HEK293 (cell line): ENCODE measurements at regions not wholly inside any gene's neighbourhood (a gene's known extent, or its start where the extent isn't known, plus 50 kb on each side); places are given as distances from the start of the nearest gene placed in this dataset.

Experiments used
- CTCF ChIA-PET: fragments of 350-600 bp; formaldehyde crosslinking; extraction: SDS; loops from one replicate; lab custom pipeline; 2021; ENCODE audit warnings: antibody characterized with exemption; lab: Yijun Ruan, JAX
- POLR2A ChIA-PET: fragments of 300-600 bp; formaldehyde crosslinking; extraction: SDS; loops from one replicate; lab custom pipeline; 2020; ENCODE audit warnings: antibody characterized with exemption, inconsistent platforms; lab: Yijun Ruan, JAX
- H3K27ac ChIP-seq: fragments of 200-500 bp; sonication (Bioruptor generic); 2 replicates; pipeline ENCODE4 v1.5.1; 2014; ENCODE audit warnings: low read depth, low read length, control low read depth, inconsistent platforms; ENCODE audit errors: extremely low read depth
- H3K36me3 ChIP-seq, 2 experiments: fragments of 200-500 bp in 1 of 2; sonication (Bioruptor generic) in 1 of 2; 1 replicate in 1 of 2; 2 replicates in 1 of 2; pipeline ENCODE4 v1.5.1; 2014 to 2017; ENCODE audit warnings: inconsistent platforms in 2 of 2, low read length in 2 of 2; ENCODE audit not compliant: control insufficient read depth in 2 of 2, insufficient read depth in 1 of 2
- H3K4me1 ChIP-seq: fragments of 200-500 bp; sonication (Bioruptor generic); 2 replicates; pipeline ENCODE4 v1.5.1; 2014; ENCODE audit warnings: mild to moderate bottlenecking, low read length, inconsistent platforms; ENCODE audit not compliant: control insufficient read depth, insufficient read depth
- H3K4me3 ChIP-seq: 2 replicates; pipeline ENCODE4 v1.5.1; 2011; ENCODE audit warnings: low read depth, mild to moderate bottlenecking, control low read depth, low read length, moderate library complexity
- H3K9me3 ChIP-seq: fragments of 200-500 bp; sonication (Bioruptor generic); 2 replicates; pipeline ENCODE4 v1.5.1; 2014; ENCODE audit warnings: low read depth, low read length, inconsistent platforms; ENCODE audit not compliant: control insufficient read depth, insufficient read depth
- GLI2 ChIP-seq: fragments of 450-650 bp; formaldehyde crosslinking; IDR thresholded peaks from 2 replicates; pipeline ENCODE4; 2017; ENCODE audit warnings: missing biosample characterization, missing genetic modification characterization, low read depth, borderline replicate concordance
- KLF16 ChIP-seq: fragments of 450-650 bp; formaldehyde crosslinking; IDR thresholded peaks from 2 replicates; pipeline ENCODE4 v1.5.1; 2017; ENCODE audit warnings: missing biosample characterization, missing genetic modification characterization
- KLF9 ChIP-seq: fragments of 450-650 bp; formaldehyde crosslinking; IDR thresholded peaks from 2 replicates; pipeline ENCODE4 v1.5.1; 2016; ENCODE audit warnings: missing biosample characterization, missing genetic modification characterization, low read depth
- MEIS1 ChIP-seq: sonication (generic); formaldehyde crosslinking; IDR thresholded peaks from 2 replicates; pipeline ENCODE4 v1.8.1; 2022; ENCODE audit warnings: missing genetic modification reagents, mild to moderate bottlenecking, borderline replicate concordance
- PRDM1 ChIP-seq: fragments of 450-650 bp; formaldehyde crosslinking; IDR thresholded peaks from 2 replicates; pipeline ENCODE4; 2016; ENCODE audit warnings: missing biosample characterization, missing genetic modification characterization
- ZFP3 ChIP-seq: fragments of 450-650 bp; formaldehyde crosslinking; IDR thresholded peaks from 2 replicates; pipeline ENCODE4 v1.5.1; 2016; ENCODE audit warnings: low read depth, missing biosample characterization, missing genetic modification characterization
- ZNF121 ChIP-seq: fragments of 450-650 bp; formaldehyde crosslinking; IDR thresholded peaks from 2 replicates; pipeline ENCODE4 v1.5.1; 2016; ENCODE audit warnings: missing biosample characterization, missing genetic modification characterization
- ZNF169 ChIP-seq: fragments of 450-650 bp; formaldehyde crosslinking; IDR thresholded peaks from 2 replicates; pipeline ENCODE4 v1.5.1; 2016; ENCODE audit warnings: missing biosample characterization, missing genetic modification characterization
- ZNF184 ChIP-seq: fragments of 450-650 bp; IDR thresholded peaks from 2 replicates; pipeline ENCODE4 v1.5.1; 2018; ENCODE audit warnings: missing biosample characterization, mild to moderate bottlenecking, missing genetic modification characterization
- ZNF404 ChIP-seq: fragments of 450-650 bp; formaldehyde crosslinking; IDR thresholded peaks from 2 replicates; pipeline ENCODE4 v1.5.1; 2017; ENCODE audit warnings: missing biosample characterization, missing genetic modification characterization
- ZNF561 ChIP-seq: fragments of 450-650 bp; IDR thresholded peaks from 2 replicates; pipeline ENCODE4 v1.5.1; 2018; ENCODE audit warnings: missing biosample characterization, missing genetic modification characterization, borderline replicate concordance
- ZNF600 ChIP-seq: fragments of 450-650 bp; formaldehyde crosslinking; IDR thresholded peaks from 2 replicates; pipeline ENCODE4 v1.5.1; 2016; ENCODE audit warnings: missing biosample characterization, missing genetic modification characterization
- ZNF629 ChIP-seq: fragments of 450-650 bp; formaldehyde crosslinking; IDR thresholded peaks from 2 replicates; pipeline ENCODE4 v1.5.1; 2017; ENCODE audit warnings: missing biosample characterization, missing genetic modification characterization
- ZNF658 ChIP-seq: fragments of 450-650 bp; formaldehyde crosslinking; IDR thresholded peaks from 2 replicates; pipeline ENCODE4; 2016; ENCODE audit warnings: missing biosample characterization, missing genetic modification characterization
- ZNF843 ChIP-seq: fragments of 450-650 bp; formaldehyde crosslinking; IDR thresholded peaks from 2 replicates; pipeline ENCODE4 v1.5.1; 2016; ENCODE audit warnings: missing biosample characterization, missing genetic modification characterization
- TF ChIP-seq, protein P1 (sequence below): fragments of 450-650 bp; formaldehyde crosslinking; IDR thresholded peaks from 2 replicates; pipeline ENCODE4 v1.5.1; 2016; ENCODE audit warnings: missing biosample characterization, missing genetic modification characterization
- TF ChIP-seq, protein P2 (sequence below): fragments of 450-650 bp; formaldehyde crosslinking; IDR thresholded peaks from 2 replicates; pipeline ENCODE4 v1.5.0; 2017; ENCODE audit warnings: missing biosample characterization, missing genetic modification characterization, borderline replicate concordance
- TF ChIP-seq, protein P3 (sequence below): fragments of 450-650 bp; formaldehyde crosslinking; IDR thresholded peaks from 2 replicates; pipeline ENCODE4 v1.5.1; 2017; ENCODE audit warnings: missing biosample characterization, missing genetic modification characterization
- TF ChIP-seq, protein P4 (sequence below): fragments of 450-650 bp; formaldehyde crosslinking; IDR thresholded peaks from 2 replicates; pipeline ENCODE4 v1.5.1; 2017; ENCODE audit warnings: missing biosample characterization, missing genetic modification characterization

DNA sequence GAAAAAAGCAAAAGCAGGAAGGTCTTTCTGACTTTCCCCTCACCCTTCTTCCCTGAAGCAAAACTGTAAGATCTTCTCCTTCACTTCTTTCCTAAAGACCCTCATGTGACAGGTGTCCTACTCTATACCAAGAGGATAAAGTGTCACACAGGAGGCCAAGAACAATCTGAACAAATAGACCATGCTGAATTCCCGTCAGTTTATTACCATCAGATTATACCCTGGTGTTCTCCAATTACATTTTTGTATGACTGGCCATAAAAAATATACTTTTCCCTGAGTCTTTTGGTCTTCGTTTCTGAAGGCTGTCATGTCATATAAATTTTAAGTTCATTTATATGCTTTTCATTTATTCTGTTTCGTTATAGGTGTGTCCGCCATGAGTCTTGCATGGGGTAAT lies 371.4 kb upstream of the CNTN4 start:
- Histone ChIP-seq H3K4me1 (no peaks in the 10 kb centered on the region), H3K9me3 (no peaks in the 10 kb centered on the region), H3K36me3 (no peaks in the 10 kb centered on the region), H3K4me3 (no peak overlapping the region), H3K27ac (no peak overlapping the region)
- ChIA-PET CTCF (interaction anchor here (0.5 kb wide), 1 partner anchor 261 kb away, joined by 5 read pairs; no protein-coding TSS in a partner anchor), POLR2A (no interaction called here)
- no peak for TF ChIP-seq ZNF600 (tag by site-specific recombination)
- no peak for TF ChIP-seq GLI2
- no peak for TF ChIP-seq ZNF629 (tag by site-specific recombination)

DNA sequence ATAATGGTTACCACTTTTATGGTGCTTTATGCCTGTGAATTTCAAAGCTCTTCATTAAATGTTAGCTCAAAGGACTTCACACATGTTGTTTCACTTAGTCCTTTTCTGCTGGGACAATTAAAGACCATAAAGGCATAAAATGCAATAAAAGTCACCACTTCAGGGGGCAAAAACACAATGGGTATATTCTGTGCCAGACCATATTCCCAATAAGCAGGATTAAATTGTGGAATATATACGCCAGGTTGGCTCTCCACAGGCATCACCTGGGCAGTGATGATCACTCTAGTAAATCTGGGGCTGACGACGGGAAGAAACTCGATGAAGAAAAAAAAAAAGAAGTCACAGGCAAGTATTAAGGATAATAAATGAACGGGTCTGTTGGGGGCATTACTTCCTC lies 370.2 kb upstream of the CNTN4 start:
- H3K4me1 ChIP-seq = no peaks in the 10 kb centered on the region
- no peak overlapping the region for H3K4me3 ChIP-seq
- TF ChIP-seq MEIS1 (CRISPR knock-in tag) (no peak), ZNF843 (tag by site-specific recombination) (no peak), PRDM1 (tag by site-specific recombination) (no peak), ZNF561 (tag by site-specific recombination) (no peak), KLF16 (tag by site-specific recombination) (no peak), ZNF184 (tag by site-specific recombination) (no peak), ZNF404 (tag by site-specific recombination) (no peak), ZNF169 (tag by site-specific recombination) (no peak), ZNF658 (no peak), ZNF121 (tag by site-specific recombination) (no peak), KLF9 (tag by site-specific recombination) (no peak), ZFP3 (tag by site-specific recombination) (no peak)
- TF ChIP-seq, protein P1, sequence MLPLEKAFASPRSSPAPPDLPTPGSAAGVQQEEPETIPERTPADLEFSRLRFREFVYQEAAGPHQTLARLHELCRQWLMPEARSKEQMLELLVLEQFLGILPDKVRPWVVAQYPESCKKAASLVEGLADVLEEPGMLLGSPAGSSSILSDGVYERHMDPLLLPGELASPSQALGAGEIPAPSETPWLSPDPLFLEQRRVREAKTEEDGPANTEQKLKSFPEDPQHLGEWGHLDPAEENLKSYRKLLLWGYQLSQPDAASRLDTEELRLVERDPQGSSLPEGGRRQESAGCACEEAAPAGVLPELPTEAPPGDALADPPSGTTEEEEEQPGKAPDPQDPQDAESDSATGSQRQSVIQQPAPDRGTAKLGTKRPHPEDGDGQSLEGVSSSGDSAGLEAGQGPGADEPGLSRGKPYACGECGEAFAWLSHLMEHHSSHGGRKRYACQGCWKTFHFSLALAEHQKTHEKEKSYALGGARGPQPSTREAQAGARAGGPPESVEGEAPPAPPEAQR (tag by site-specific recombination) = no peak
- TF ChIP-seq, protein P2, sequence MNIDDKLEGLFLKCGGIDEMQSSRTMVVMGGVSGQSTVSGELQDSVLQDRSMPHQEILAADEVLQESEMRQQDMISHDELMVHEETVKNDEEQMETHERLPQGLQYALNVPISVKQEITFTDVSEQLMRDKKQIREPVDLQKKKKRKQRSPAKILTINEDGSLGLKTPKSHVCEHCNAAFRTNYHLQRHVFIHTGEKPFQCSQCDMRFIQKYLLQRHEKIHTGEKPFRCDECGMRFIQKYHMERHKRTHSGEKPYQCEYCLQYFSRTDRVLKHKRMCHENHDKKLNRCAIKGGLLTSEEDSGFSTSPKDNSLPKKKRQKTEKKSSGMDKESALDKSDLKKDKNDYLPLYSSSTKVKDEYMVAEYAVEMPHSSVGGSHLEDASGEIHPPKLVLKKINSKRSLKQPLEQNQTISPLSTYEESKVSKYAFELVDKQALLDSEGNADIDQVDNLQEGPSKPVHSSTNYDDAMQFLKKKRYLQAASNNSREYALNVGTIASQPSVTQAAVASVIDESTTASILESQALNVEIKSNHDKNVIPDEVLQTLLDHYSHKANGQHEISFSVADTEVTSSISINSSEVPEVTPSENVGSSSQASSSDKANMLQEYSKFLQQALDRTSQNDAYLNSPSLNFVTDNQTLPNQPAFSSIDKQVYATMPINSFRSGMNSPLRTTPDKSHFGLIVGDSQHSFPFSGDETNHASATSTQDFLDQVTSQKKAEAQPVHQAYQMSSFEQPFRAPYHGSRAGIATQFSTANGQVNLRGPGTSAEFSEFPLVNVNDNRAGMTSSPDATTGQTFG = no peak
- TF ChIP-seq, protein P3, sequence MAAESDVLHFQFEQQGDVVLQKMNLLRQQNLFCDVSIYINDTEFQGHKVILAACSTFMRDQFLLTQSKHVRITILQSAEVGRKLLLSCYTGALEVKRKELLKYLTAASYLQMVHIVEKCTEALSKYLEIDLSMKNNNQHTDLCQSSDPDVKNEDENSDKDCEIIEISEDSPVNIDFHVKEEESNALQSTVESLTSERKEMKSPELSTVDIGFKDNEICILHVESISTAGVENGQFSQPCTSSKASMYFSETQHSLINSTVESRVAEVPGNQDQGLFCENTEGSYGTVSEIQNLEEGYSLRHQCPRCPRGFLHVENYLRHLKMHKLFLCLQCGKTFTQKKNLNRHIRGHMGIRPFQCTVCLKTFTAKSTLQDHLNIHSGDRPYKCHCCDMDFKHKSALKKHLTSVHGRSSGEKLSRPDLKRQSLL (tag by site-specific recombination) = no peak
- TF ChIP-seq, protein P4, sequence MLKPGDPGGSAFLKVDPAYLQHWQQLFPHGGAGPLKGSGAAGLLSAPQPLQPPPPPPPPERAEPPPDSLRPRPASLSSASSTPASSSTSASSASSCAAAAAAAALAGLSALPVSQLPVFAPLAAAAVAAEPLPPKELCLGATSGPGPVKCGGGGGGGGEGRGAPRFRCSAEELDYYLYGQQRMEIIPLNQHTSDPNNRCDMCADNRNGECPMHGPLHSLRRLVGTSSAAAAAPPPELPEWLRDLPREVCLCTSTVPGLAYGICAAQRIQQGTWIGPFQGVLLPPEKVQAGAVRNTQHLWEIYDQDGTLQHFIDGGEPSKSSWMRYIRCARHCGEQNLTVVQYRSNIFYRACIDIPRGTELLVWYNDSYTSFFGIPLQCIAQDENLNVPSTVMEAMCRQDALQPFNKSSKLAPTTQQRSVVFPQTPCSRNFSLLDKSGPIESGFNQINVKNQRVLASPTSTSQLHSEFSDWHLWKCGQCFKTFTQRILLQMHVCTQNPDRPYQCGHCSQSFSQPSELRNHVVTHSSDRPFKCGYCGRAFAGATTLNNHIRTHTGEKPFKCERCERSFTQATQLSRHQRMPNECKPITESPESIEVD (tag by site-specific recombination) = no peak
- ChIA-PET CTCF (no interaction called here), POLR2A (no interaction called here)
- no peaks in the 10 kb centered on the region for H3K36me3 ChIP-seq
- H3K9me3 ChIP-seq = no peaks in the 10 kb centered on the region
- H3K27ac ChIP-seq = no peak overlapping the region
